ENCODE measurements at regions not wholly inside any gene's neighbourhood (a gene's known extent, or its start where the extent isn't known, plus 50 kb on each side); places are given as distances from the start of the nearest gene placed in this dataset.

DNA sequence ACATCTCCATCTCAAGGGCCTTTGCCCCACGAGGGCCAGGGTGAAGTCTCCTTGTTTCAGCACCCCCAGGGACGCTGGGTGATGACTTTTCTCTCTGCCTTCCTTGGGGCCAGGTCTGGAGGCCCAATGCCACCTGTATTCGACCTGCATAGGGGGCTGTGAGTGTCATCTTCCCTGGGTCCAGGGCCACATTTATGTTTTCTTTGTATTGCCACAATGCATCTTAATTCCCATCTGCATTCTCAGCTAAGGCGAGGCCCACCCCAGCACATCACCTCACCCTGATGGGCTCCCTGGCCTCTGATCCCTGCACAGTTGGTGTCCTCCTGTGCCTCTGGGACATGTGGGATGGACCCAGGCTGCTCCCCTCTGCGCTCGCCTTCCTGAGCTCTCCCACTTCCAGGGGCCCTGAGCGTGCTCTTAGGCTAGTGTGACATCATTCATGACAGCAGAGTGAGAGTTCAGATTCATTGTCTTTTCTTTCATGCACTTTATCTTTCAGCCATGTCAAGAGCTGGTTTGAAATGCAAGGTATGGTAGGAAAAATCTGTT lies 122.0 kb upstream of the COPS8 start:
- ATAC-seq (no peak), DNase-seq (no peak)
- H3K9me3 Mint-ChIP-seq: no peaks in the 10 kb centered on the region
- H3K27me3 Mint-ChIP-seq (ENCODE audit: low read depth): no peaks in the 10 kb centered on the region
- H3K4me1 Mint-ChIP-seq (ENCODE audit: low read depth): peaks cover 21% of the 10 kb centered on the region
- H3K36me3 Mint-ChIP-seq (ENCODE audit: insufficient read depth): no peaks in the 10 kb centered on the region
- no peak overlapping the region for H3K4me3 Mint-ChIP-seq

- DNase-seq: no peak
- Mint-ChIP-seq H3K4me1 (ENCODE audit: low read depth) (peaks cover 27% of the 10 kb centered on the region), H3K27me3 (ENCODE audit: low read depth) (no peaks in the 10 kb centered on the region), H3K9me3 (no peaks in the 10 kb centered on the region), H3K4me3 (no peak overlapping the region), H3K36me3 (ENCODE audit: insufficient read depth) (no peaks in the 10 kb centered on the region)
- no peak for ATAC-seq
Measured at GRCh38 chr2:236964291-236964690, 121.4 kb upstream of the COPS8 start.

- Mint-ChIP-seq H3K27me3 (ENCODE audit: low read depth) (no peaks in the 10 kb centered on the region), H3K36me3 (ENCODE audit: insufficient read depth) (no peaks in the 10 kb centered on the region), H3K9me3 (no peaks in the 10 kb centered on the region), H3K4me1 (ENCODE audit: low read depth) (peaks cover 36% of the 10 kb centered on the region), H3K4me3 (no peak overlapping the region)
- ATAC-seq (no peak), DNase-seq (no peak)
Measured at GRCh38 chr2:236965021-236965840, 120.5 kb upstream of the COPS8 start.

DNA sequence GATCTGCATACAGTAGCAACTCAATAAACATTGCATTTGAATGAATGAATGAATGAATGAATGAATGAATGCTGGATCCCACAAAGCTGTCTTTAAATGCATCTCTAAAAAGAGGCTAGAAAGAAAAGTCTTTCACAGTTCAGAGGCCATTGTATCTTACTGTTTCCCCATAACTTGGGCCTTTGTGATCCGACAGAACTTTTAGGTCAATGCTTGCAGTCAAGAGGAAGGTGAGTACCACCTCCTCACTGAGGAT lies 119.9 kb upstream of the COPS8 start:
- no peaks in the 10 kb centered on the region for H3K9me3 Mint-ChIP-seq
- H3K4me3 Mint-ChIP-seq: no peak overlapping the region
- H3K27me3 Mint-ChIP-seq (ENCODE audit: low read depth): no peaks in the 10 kb centered on the region
- H3K36me3 Mint-ChIP-seq (ENCODE audit: insufficient read depth): no peaks in the 10 kb centered on the region
- no peak for ATAC-seq
- DNase-seq: no peak
- peaks cover 40% of the 10 kb centered on the region for H3K4me1 Mint-ChIP-seq (ENCODE audit: low read depth)

GRCh38 chr2:236967499-236967783 lies 118.2 kb upstream of the COPS8 start:
- no peaks in the 10 kb centered on the region for H3K36me3 Mint-ChIP-seq (ENCODE audit: insufficient read depth)
- DNase-seq (no peak), ATAC-seq (no peak)
- peaks cover 44% of the 10 kb centered on the region for H3K4me1 Mint-ChIP-seq (ENCODE audit: low read depth)
- H3K4me3 Mint-ChIP-seq: peak overlapping the region; percentile 19
- H3K9me3 Mint-ChIP-seq: no peaks in the 10 kb centered on the region
- no peaks in the 10 kb centered on the region for H3K27me3 Mint-ChIP-seq (ENCODE audit: low read depth)

- Mint-ChIP-seq H3K4me3 (no peak overlapping the region), H3K9me3 (no peaks in the 10 kb centered on the region), H3K27me3 (ENCODE audit: low read depth) (no peaks in the 10 kb centered on the region), H3K36me3 (ENCODE audit: insufficient read depth) (no peaks in the 10 kb centered on the region), H3K4me1 (ENCODE audit: low read depth) (peaks cover 44% of the 10 kb centered on the region)
- DNase-seq (no peak), ATAC-seq (peak; percentile 16 to 36)
Measured at GRCh38 chr2:236968101-236968879, 117.4 kb upstream of the COPS8 start.

- Mint-ChIP-seq H3K27me3 (ENCODE audit: low read depth) (no peaks in the 10 kb centered on the region), H3K4me3 (peak overlapping the region; percentile 79), H3K4me1 (ENCODE audit: low read depth) (peaks cover 44% of the 10 kb centered on the region), H3K9me3 (no peaks in the 10 kb centered on the region), H3K36me3 (ENCODE audit: insufficient read depth) (no peaks in the 10 kb centered on the region)
- DNase-seq (no peak), ATAC-seq (peak in 1 of 2 donors; percentile 23)
Measured at GRCh38 chr2:236968880-236969534, 116.7 kb upstream of the COPS8 start.

DNA sequence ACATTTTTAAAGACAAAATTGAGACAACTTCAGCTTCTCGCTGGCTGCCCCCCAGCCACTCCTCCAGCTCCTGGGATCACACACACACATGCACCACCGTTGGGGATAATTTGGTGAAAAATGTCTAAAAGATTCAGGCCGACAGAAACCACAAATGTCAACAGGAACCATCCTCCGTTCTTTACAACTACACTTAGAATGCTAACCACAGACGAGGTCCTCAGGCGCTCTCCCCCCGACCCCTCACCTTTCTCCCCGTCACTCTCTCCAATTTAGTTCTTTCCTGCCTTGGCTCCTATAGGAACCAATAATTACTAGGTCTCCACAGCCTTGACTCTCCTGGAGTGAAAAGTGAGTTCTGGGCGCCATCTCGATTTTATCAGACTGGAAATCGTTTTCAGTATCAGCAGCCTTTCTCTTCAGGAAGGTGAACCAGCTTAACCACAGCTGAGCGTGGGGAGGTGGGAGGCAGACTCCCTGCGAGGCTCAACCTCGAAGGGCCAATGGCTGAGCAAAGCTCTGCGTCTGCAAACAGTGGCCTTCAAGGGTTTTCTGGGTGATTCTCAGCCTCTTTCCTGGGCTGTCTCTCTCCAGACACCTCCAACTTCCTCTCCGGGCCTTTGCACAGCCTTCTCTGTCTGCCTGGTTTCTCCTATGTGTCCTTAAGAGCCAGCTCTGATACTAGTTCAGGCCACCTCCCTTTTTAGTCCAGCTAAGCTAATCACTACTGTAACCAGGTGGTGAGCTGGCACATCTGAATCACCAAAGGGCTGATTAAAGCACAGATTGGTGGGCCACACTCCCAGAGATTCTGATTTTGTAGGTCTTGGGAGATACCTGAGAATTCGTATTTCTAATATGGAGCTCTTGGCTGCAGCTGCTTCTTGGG lies 115.7 kb upstream of the COPS8 start:
- Mint-ChIP-seq H3K9me3 (no peaks in the 10 kb centered on the region), H3K36me3 (ENCODE audit: insufficient read depth) (no peaks in the 10 kb centered on the region), H3K4me1 (ENCODE audit: low read depth) (peaks cover 44% of the 10 kb centered on the region), H3K4me3 (peak overlapping the region; percentile 79), H3K27me3 (ENCODE audit: low read depth) (no peaks in the 10 kb centered on the region)
- DNase-seq (no peak), ATAC-seq (peak; percentile 25 to 46)

- Mint-ChIP-seq H3K9me3 (no peaks in the 10 kb centered on the region), H3K4me3 (no peak overlapping the region), H3K36me3 (ENCODE audit: insufficient read depth) (no peaks in the 10 kb centered on the region), H3K27me3 (ENCODE audit: low read depth) (no peaks in the 10 kb centered on the region), H3K4me1 (ENCODE audit: low read depth) (peaks cover 44% of the 10 kb centered on the region)
- no peak for DNase-seq
- no peak for ATAC-seq
Measured at GRCh38 chr2:236970656-236971010, 115.1 kb upstream of the COPS8 start.

- H3K4me1 Mint-ChIP-seq (ENCODE audit: low read depth): peaks cover 44% of the 10 kb centered on the region
- H3K27me3 Mint-ChIP-seq (ENCODE audit: low read depth): no peaks in the 10 kb centered on the region
Measured at GRCh38 chr2:236971131-236971821, 114.4 kb upstream of the COPS8 start.

GRCh38 chr2:236971919-236972381 lies 113.7 kb upstream of the COPS8 start:
- DNase-seq (no peak), ATAC-seq (no peak)
- Mint-ChIP-seq H3K4me3 (no peak overlapping the region), H3K9me3 (no peaks in the 10 kb centered on the region), H3K27me3 (ENCODE audit: low read depth) (no peaks in the 10 kb centered on the region), H3K36me3 (ENCODE audit: insufficient read depth) (no peaks in the 10 kb centered on the region), H3K4me1 (ENCODE audit: low read depth) (peaks cover 39% of the 10 kb centered on the region)

More at GRCh38 chr2:236971131-236971821, 114.4 kb upstream of the COPS8 start:
- Mint-ChIP-seq H3K4me3 (no peak overlapping the region), H3K36me3 (ENCODE audit: insufficient read depth) (no peaks in the 10 kb centered on the region), H3K9me3 (no peaks in the 10 kb centered on the region)
- DNase-seq (no peak), ATAC-seq (no peak)

DNA sequence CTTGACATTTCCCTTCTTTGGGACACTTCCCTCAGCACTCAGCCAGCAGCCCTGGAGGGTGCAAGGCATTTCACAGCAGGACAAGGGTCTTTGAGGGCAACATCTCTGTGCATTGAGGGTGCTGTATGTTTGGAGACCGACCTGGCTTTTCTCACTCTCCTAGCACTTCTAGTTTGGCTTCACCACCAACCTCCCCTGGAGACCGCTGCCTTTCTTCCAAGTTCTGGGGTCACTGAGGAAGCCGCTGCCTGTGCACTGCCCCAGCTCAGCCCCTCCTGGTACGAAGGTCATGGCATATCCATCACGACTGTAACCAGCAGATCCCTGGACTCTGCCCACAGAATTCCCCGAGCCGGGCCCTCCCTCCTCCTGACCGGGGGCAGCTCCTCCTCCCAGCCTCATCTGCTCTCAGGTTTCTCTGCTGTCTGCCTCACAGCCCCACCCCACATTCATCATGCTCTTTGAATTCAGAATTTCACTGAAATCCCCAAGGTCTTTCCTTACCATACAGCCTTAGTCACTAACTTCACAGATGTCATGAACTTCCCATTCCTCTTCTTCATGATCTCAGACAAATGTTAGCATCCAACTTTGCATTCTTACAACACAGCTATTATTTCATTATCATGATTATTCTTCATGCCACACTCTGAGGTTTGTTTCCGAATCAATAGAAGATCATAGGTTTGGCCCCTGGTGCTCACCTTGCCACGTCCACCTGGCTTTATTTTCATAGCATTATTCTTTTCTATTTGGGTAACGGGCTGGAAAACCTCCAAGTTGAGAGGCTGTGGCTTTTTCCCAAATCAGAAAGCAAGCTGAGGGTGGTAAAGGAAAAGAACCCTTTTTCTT lies 113.0 kb upstream of the COPS8 start:
- Mint-ChIP-seq H3K4me1 (ENCODE audit: low read depth) (peaks cover 31% of the 10 kb centered on the region), H3K27me3 (ENCODE audit: low read depth) (no peaks in the 10 kb centered on the region), H3K4me3 (no peak overlapping the region), H3K36me3 (ENCODE audit: insufficient read depth) (no peaks in the 10 kb centered on the region), H3K9me3 (no peaks in the 10 kb centered on the region)
- DNase-seq (no peak), ATAC-seq (no peak)
